WTC11 (cell line): ENCODE measurements at regions not wholly inside any gene's neighbourhood (a gene's known extent, or its start where the extent isn't known, plus 50 kb on each side); places are given as distances from the start of the nearest gene placed in this dataset.

Experiments used
- ATAC-seq: fragments of 200-7000 bp; cut with Tn5 transposase; 2 replicates; pipeline ENCODE4 v1.10.0; 2021; ENCODE audit warnings: mild to moderate bottlenecking, moderate library complexity
- CTCF ChIA-PET: fragments of 300-600 bp; sonication (Branson Sonifier 250); formaldehyde crosslinking; loops from one replicate; lab custom pipeline; 2021; ENCODE audit warnings: antibody characterized with exemption; lab: Charles Lee
- POLR2A ChIA-PET: fragments of 350-600 bp; sonication (Branson Sonifier 250); formaldehyde crosslinking; loops from one replicate; lab custom pipeline; 2021; ENCODE audit warnings: antibody characterized with exemption; lab: Charles Lee
- DNase-seq: peaks from one replicate; pipeline ENCODE4 v3.0.0; 2021; ENCODE audit warnings: low spot score
- H3K27ac Mint-ChIP-seq: 2 replicates; pipeline ENCODE4 v1.8.0; 2021; ENCODE audit warnings: mixed read lengths
- H3K27me3 Mint-ChIP-seq: 2 replicates; pipeline ENCODE4 v1.8.0; 2021; ENCODE audit warnings: low read depth, mild to moderate bottlenecking, moderate library complexity, mixed read lengths
- H3K36me3 Mint-ChIP-seq: 2 replicates; pipeline ENCODE4 v1.8.0; 2021; ENCODE audit warnings: mixed read lengths
- H3K4me1 Mint-ChIP-seq: 2 replicates; pipeline ENCODE4 v1.8.0; 2022; ENCODE audit warnings: mixed read lengths
- H3K4me3 Mint-ChIP-seq: 2 replicates; pipeline ENCODE4 v1.8.0; 2021; ENCODE audit warnings: mild to moderate bottlenecking, moderate library complexity, mixed read lengths
- H3K9me3 Mint-ChIP-seq: 2 replicates; pipeline ENCODE4 v1.8.0; 2021; ENCODE audit warnings: mixed read lengths
- AR ChIP-seq: fragments of 250-450 bp; sonication (Bioruptor Pico); IDR thresholded peaks from 2 replicates; pipeline ENCODE4 v1.9.0; 2021; ENCODE audit warnings: mild to moderate bottlenecking
- ATF1 ChIP-seq: sonication (generic); formaldehyde crosslinking; IDR thresholded peaks from 2 replicates; pipeline ENCODE4 v1.8.1; 2023; ENCODE audit warnings: mild to moderate bottlenecking, moderate library complexity, missing genetic modification reagents
- CBFB ChIP-seq: sonication (generic); formaldehyde crosslinking; IDR thresholded peaks from 2 replicates; pipeline ENCODE4 v1.8.1; 2022; ENCODE audit warnings: mild to moderate bottlenecking, low read depth, missing genetic modification reagents
- CREM ChIP-seq: sonication (generic); formaldehyde crosslinking; IDR thresholded peaks from 2 replicates; pipeline ENCODE4 v1.8.1; 2022; ENCODE audit warnings: mild to moderate bottlenecking, missing genetic modification reagents, moderate library complexity
- ELF4 ChIP-seq: sonication (generic); formaldehyde crosslinking; IDR thresholded peaks from 2 replicates; pipeline ENCODE4 v1.8.1; 2022; ENCODE audit warnings: low read depth, mild to moderate bottlenecking, moderate library complexity, missing genetic modification reagents
- EMX1 ChIP-seq: fragments of 250-450 bp; sonication (Bioruptor Pico); IDR thresholded peaks from 2 replicates; pipeline ENCODE4 v1.8.0; 2021; ENCODE audit warnings: mild to moderate bottlenecking
- ERG ChIP-seq: fragments of 250-450 bp; sonication (Bioruptor Pico); IDR thresholded peaks from 2 replicates; pipeline ENCODE4 v1.8.0; 2021; ENCODE audit warnings: mild to moderate bottlenecking
- IRF2 ChIP-seq: sonication (generic); formaldehyde crosslinking; IDR thresholded peaks from 2 replicates; pipeline ENCODE4 v1.8.0; 2022; ENCODE audit warnings: low read depth, missing genetic modification reagents, borderline replicate concordance
- KAT7 ChIP-seq: sonication (generic); formaldehyde crosslinking; IDR thresholded peaks from 2 replicates; pipeline ENCODE4 v1.8.1; 2023; ENCODE audit warnings: missing genetic modification reagents, mild to moderate bottlenecking, borderline replicate concordance
- MXD4 ChIP-seq: fragments of 250-450 bp; sonication (Bioruptor Pico); IDR thresholded peaks from 2 replicates; pipeline ENCODE4 v1.8.0; 2021; ENCODE audit warnings: mild to moderate bottlenecking, moderate library complexity, borderline replicate concordance
- NFE2L1 ChIP-seq: sonication (generic); formaldehyde crosslinking; IDR thresholded peaks from 2 replicates; pipeline ENCODE4 v1.8.1; 2023; ENCODE audit warnings: missing genetic modification reagents
- NFYB ChIP-seq: sonication (generic); formaldehyde crosslinking; conservative IDR thresholded peaks from 2 replicates; pipeline ENCODE4 v1.8.0; 2022; ENCODE audit warnings: low read depth, missing genetic modification reagents
- NR1H2 ChIP-seq: sonication (generic); formaldehyde crosslinking; IDR thresholded peaks from 2 replicates; pipeline ENCODE4 v1.9.0; 2021; ENCODE audit warnings: mild to moderate bottlenecking, moderate library complexity, missing genetic modification reagents
- OVOL2 ChIP-seq: fragments of 250-450 bp; sonication (Bioruptor Pico); IDR thresholded peaks from 2 replicates; pipeline ENCODE4 v1.9.0; 2021; ENCODE audit warnings: mild to moderate bottlenecking, borderline replicate concordance
- PRRX2 ChIP-seq: fragments of 250-450 bp; sonication (Bioruptor Pico); IDR thresholded peaks from 2 replicates; pipeline ENCODE4 v1.8.0; 2021; ENCODE audit warnings: mild to moderate bottlenecking
- RORB ChIP-seq: fragments of 250-450 bp; sonication (Bioruptor Pico); IDR thresholded peaks from 2 replicates; pipeline ENCODE4 v1.9.0; 2021; ENCODE audit warnings: mild to moderate bottlenecking
- SOX15 ChIP-seq: fragments of 250-450 bp; sonication (Bioruptor Pico); IDR thresholded peaks from 2 replicates; pipeline ENCODE4 v1.9.0; 2021; ENCODE audit warnings: mild to moderate bottlenecking
- TP53 ChIP-seq: sonication (generic); formaldehyde crosslinking; IDR thresholded peaks from 2 replicates; pipeline ENCODE4 v1.8.1; 2023; ENCODE audit warnings: mild to moderate bottlenecking, missing genetic modification reagents
- ZNF138 ChIP-seq: sonication (generic); formaldehyde crosslinking; conservative IDR thresholded peaks from 2 replicates; pipeline ENCODE4 v1.8.1; 2022; ENCODE audit warnings: mild to moderate bottlenecking, moderate library complexity, missing genetic modification reagents
- ZNF263 ChIP-seq: sonication (generic); formaldehyde crosslinking; IDR thresholded peaks from 2 replicates; pipeline ENCODE4 v1.8.1; 2022; ENCODE audit warnings: low read depth, mild to moderate bottlenecking, moderate library complexity, missing genetic modification reagents
- TF ChIP-seq, protein P1 (sequence below): sonication (generic); formaldehyde crosslinking; IDR thresholded peaks from 2 replicates; pipeline ENCODE4 v1.8.1; 2023; ENCODE audit warnings: mild to moderate bottlenecking, missing genetic modification reagents
- TF ChIP-seq, protein P2 (sequence below): fragments of 200-600 bp; IDR thresholded peaks from 2 replicates; pipeline ENCODE4 v1.8.0; 2022; ENCODE audit warnings: antibody characterized with exemption

- Mint-ChIP-seq H3K36me3 (no peaks in the 10 kb centered on the region), H3K27me3 (no peaks in the 10 kb centered on the region), H3K27ac (no peak overlapping the region), H3K9me3 (0 out of 2 replicates have a peak, but pooled peaks cover under 1% of the 10 kb centered on the region), H3K4me1 (no peaks in the 10 kb centered on the region), H3K4me3 (no peak overlapping the region)
- no peak for ATAC-seq
- ChIA-PET POLR2A (no interaction called here), CTCF (no interaction called here)
- DNase-seq: no peak
- TF ChIP-seq AR (no peak), OVOL2 (no peak), CBFB (CRISPR knock-in tag) (no peak), TP53 (CRISPR knock-in tag) (no peak), NFYB (CRISPR knock-in tag) (no peak), ELF4 (CRISPR knock-in tag) (no peak), CREM (CRISPR knock-in tag) (no peak), SOX15 (CRISPR knock-in tag) (no peak), KAT7 (CRISPR knock-in tag) (no peak), IRF2 (CRISPR knock-in tag) (no peak)
Measured at GRCh38 chr4:66814277-66814676, 731.0 kb downstream of the CENPC start.

GRCh38 chr4:66805582-66805981 is 739.7 kb downstream of the CENPC start:
- H3K4me1 Mint-ChIP-seq: no peaks in the 10 kb centered on the region
- no peak overlapping the region for H3K4me3 Mint-ChIP-seq
- DNase-seq: no peak
- peaks cover 5% of the 10 kb centered on the region; the same call in 1 of the 2 replicates for H3K36me3 Mint-ChIP-seq
- POLR2A ChIA-PET: no interaction called here
- no peak for TF ChIP-seq RORB (CRISPR knock-in tag)
- TF ChIP-seq NR1H2 (CRISPR knock-in tag): no peak
- TF ChIP-seq CREM (CRISPR knock-in tag): no peak
- TF ChIP-seq, protein P1, sequence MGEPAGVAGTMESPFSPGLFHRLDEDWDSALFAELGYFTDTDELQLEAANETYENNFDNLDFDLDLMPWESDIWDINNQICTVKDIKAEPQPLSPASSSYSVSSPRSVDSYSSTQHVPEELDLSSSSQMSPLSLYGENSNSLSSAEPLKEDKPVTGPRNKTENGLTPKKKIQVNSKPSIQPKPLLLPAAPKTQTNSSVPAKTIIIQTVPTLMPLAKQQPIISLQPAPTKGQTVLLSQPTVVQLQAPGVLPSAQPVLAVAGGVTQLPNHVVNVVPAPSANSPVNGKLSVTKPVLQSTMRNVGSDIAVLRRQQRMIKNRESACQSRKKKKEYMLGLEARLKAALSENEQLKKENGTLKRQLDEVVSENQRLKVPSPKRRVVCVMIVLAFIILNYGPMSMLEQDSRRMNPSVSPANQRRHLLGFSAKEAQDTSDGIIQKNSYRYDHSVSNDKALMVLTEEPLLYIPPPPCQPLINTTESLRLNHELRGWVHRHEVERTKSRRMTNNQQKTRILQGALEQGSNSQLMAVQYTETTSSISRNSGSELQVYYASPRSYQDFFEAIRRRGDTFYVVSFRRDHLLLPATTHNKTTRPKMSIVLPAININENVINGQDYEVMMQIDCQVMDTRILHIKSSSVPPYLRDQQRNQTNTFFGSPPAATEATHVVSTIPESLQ (CRISPR knock-in tag): no peak
- no peak for TF ChIP-seq MXD4
- no peak for TF ChIP-seq PRRX2 (CRISPR knock-in tag)
- no peak for TF ChIP-seq AR
- TF ChIP-seq ZNF263 (CRISPR knock-in tag): no peak
- no peak for TF ChIP-seq SOX15 (CRISPR knock-in tag)
- TF ChIP-seq NFE2L1 (CRISPR knock-in tag): no peak
- no peak for TF ChIP-seq ZNF138 (CRISPR knock-in tag)
- TF ChIP-seq ATF1 (CRISPR knock-in tag): no peak
- TF ChIP-seq, protein P2, sequence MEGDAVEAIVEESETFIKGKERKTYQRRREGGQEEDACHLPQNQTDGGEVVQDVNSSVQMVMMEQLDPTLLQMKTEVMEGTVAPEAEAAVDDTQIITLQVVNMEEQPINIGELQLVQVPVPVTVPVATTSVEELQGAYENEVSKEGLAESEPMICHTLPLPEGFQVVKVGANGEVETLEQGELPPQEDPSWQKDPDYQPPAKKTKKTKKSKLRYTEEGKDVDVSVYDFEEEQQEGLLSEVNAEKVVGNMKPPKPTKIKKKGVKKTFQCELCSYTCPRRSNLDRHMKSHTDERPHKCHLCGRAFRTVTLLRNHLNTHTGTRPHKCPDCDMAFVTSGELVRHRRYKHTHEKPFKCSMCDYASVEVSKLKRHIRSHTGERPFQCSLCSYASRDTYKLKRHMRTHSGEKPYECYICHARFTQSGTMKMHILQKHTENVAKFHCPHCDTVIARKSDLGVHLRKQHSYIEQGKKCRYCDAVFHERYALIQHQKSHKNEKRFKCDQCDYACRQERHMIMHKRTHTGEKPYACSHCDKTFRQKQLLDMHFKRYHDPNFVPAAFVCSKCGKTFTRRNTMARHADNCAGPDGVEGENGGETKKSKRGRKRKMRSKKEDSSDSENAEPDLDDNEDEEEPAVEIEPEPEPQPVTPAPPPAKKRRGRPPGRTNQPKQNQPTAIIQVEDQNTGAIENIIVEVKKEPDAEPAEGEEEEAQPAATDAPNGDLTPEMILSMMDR: no peak
- TF ChIP-seq EMX1: no peak
- TF ChIP-seq ERG (CRISPR knock-in tag): no peak
- TF ChIP-seq, all 79 proteins: peak for 0
- CTCF ChIA-PET: no interaction called here
- Mint-ChIP-seq H3K27ac (no peak overlapping the region), H3K9me3 (peaks cover 20% of the 10 kb centered on the region), H3K27me3 (no peaks in the 10 kb centered on the region)
- no peak for ATAC-seq
